Fibroblast of lung (primary cell): ENCODE measurements at regions not wholly inside any gene's neighbourhood (a gene's known extent, or its start where the extent isn't known, plus 50 kb on each side); places are given as distances from the start of the nearest gene placed in this dataset.
A peak's percentile ranks its signal among the peaks of the same experiment; 100 is the strongest.

Experiments
- DNase-seq, 2 donors: peaks; one replicate each; pipeline versions ENCODE4 v3.0.0 to v3.0.0-alpha.2; 2010; ENCODE audit warnings: low read depth in 2 of 2
- H2AFZ ChIP-seq: 2 replicates; pipeline ENCODE4 v1.5.1; 2012; ENCODE audit warnings: low read length, control low read depth, inconsistent platforms
- H3K27ac ChIP-seq: 2 replicates; pipeline ENCODE4 v1.5.1; 2011; ENCODE audit warnings: low read length, control low read depth; ENCODE audit not compliant: insufficient read depth
- H3K27me3 ChIP-seq: 2 replicates; pipeline ENCODE4 v1.5.1; 2011; ENCODE audit warnings: mild to moderate bottlenecking, low read length; ENCODE audit not compliant: control insufficient read depth, insufficient read depth
- H3K36me3 ChIP-seq: 2 replicates; pipeline ENCODE4 v1.5.1; 2011; ENCODE audit warnings: low read length; ENCODE audit not compliant: control insufficient read depth, insufficient read depth
- H3K4me1 ChIP-seq: 2 replicates; pipeline ENCODE4 v1.5.1; 2011; ENCODE audit warnings: low read length; ENCODE audit not compliant: control insufficient read depth, insufficient read depth; ENCODE audit errors: extremely low read depth
- H3K4me2 ChIP-seq: 2 replicates; pipeline ENCODE4 v1.5.1; 2011; ENCODE audit warnings: low read length, control low read depth; ENCODE audit not compliant: insufficient read depth; ENCODE audit errors: extremely low read depth
- H3K4me3 ChIP-seq, 4 experiments: fragments of 200-600 bp in 1 of 4; sonication (generic) in 1 of 4; replicated peaks in 1 of 4; 2 replicates each; pipeline ENCODE4 v1.5.1; 2011 to 2016; ENCODE audit warnings: low read length in 4 of 4, low read depth in 3 of 4, mild to moderate bottlenecking in 3 of 4, control low read depth in 2 of 4, inconsistent platforms in 1 of 4, mixed read lengths in 1 of 4; ENCODE audit not compliant: insufficient read depth in 1 of 4; ENCODE audit errors: control extremely low read depth in 1 of 4
- H3K79me2 ChIP-seq: 2 replicates; pipeline ENCODE4 v1.5.1; 2012; ENCODE audit warnings: mild to moderate bottlenecking, low read length, inconsistent platforms; ENCODE audit not compliant: control insufficient read depth, insufficient read depth
- H3K9ac ChIP-seq: 2 replicates; pipeline ENCODE4 v1.5.1; 2011; ENCODE audit warnings: mild to moderate bottlenecking, low read length, control low read depth; ENCODE audit not compliant: insufficient read depth
- H3K9me3 ChIP-seq: 2 replicates; pipeline ENCODE4 v1.5.1; 2012; ENCODE audit warnings: low read depth, low read length; ENCODE audit not compliant: control insufficient read depth, insufficient read depth
- H4K20me1 ChIP-seq: 2 replicates; pipeline ENCODE4 v1.5.1; 2011; ENCODE audit warnings: low read length; ENCODE audit not compliant: control insufficient read depth, insufficient read depth; ENCODE audit errors: extremely low read depth
- EZH2 ChIP-seq: IDR thresholded peaks from 2 replicates; pipeline ENCODE4 v1.5.1; 2012; ENCODE audit warnings: low read length, control low read depth, mild to moderate bottlenecking; ENCODE audit errors: missing control alignments
- TF ChIP-seq, protein P1 (sequence below), 2 donors: IDR thresholded peaks in 1 of 2; conservative IDR thresholded peaks in 1 of 2; 1 replicate in 1 of 2; 2 replicates in 1 of 2; pipeline ENCODE4 v1.5.1; 2011 to 2012; ENCODE audit warnings: low read length in 2 of 2, control low read depth in 1 of 2, inconsistent platforms in 1 of 2, low read depth in 1 of 2, mild to moderate bottlenecking in 1 of 2

GRCh38 chr2:176457481-176457880, 188.2 kb downstream of the MTX2 start:
- Histone ChIP-seq H3K27me3 (no peaks in the 10 kb centered on the region), H3K27ac (no peak overlapping the region), H3K9ac (no peak overlapping the region), H3K4me3 (no peak overlapping the region), H3K4me1 (no peaks in the 10 kb centered on the region), H3K36me3 (no peaks in the 10 kb centered on the region), H4K20me1 (no peaks in the 10 kb centered on the region), H2AFZ (no peak overlapping the region), H3K79me2 (no peaks in the 10 kb centered on the region), H3K9me3 (no peaks in the 10 kb centered on the region), H3K4me2 (no peak overlapping the region)
- no peak for DNase-seq
- no peak for TF ChIP-seq EZH2
- TF ChIP-seq, protein P1, sequence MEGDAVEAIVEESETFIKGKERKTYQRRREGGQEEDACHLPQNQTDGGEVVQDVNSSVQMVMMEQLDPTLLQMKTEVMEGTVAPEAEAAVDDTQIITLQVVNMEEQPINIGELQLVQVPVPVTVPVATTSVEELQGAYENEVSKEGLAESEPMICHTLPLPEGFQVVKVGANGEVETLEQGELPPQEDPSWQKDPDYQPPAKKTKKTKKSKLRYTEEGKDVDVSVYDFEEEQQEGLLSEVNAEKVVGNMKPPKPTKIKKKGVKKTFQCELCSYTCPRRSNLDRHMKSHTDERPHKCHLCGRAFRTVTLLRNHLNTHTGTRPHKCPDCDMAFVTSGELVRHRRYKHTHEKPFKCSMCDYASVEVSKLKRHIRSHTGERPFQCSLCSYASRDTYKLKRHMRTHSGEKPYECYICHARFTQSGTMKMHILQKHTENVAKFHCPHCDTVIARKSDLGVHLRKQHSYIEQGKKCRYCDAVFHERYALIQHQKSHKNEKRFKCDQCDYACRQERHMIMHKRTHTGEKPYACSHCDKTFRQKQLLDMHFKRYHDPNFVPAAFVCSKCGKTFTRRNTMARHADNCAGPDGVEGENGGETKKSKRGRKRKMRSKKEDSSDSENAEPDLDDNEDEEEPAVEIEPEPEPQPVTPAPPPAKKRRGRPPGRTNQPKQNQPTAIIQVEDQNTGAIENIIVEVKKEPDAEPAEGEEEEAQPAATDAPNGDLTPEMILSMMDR (conservative IDR thresholded peaks at IDR 0.05 in 1 of 2, IDR thresholded peaks at IDR 0.05 in 1 of 2; ENCODE audit: low read depth in 1 of 2, low read length in 2 of 2), result no peak

DNA sequence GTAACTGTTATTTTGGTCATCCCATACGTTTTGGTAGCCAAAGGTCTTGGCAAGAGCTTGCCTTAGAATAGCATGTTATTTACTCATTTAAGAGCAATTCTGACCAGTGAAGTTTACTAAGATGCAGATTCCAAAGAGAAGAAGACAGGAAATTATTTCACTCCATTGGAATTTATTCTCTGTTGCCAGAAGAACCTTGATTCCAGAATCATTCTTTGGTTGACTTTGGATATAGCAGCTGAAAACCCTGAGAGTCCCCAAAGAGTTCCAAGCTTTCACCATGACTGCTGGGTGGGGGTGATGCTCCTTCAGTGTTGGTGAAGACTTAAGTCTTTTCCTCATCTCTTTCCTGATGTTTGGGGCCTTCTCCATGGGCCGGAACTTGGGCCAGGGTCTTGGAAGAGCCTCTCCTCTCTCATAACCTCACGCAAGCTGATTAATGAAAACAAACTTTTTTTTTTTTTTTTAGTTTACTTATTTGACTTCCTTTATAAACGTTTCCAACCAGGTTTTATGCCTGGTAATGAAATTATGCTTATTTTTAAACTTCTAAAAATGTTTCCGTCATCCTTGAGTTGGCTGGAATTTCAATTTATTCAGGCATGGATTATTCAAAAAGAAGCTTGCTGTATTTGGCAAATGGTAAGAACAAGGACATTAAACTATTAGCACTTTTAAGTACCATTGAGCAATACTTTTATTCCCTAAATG, 192.0 kb downstream of the MTX2 start:
- Histone ChIP-seq H3K4me2 (no peak overlapping the region), H3K27ac (no peak overlapping the region), H3K36me3 (no peaks in the 10 kb centered on the region), H3K27me3 (no peaks in the 10 kb centered on the region), H4K20me1 (no peaks in the 10 kb centered on the region), H2AFZ (no peak overlapping the region), H3K4me1 (no peaks in the 10 kb centered on the region), H3K9me3 (no peaks in the 10 kb centered on the region), H3K79me2 (no peaks in the 10 kb centered on the region), H3K4me3 (no peak overlapping the region), H3K9ac (no peak overlapping the region)
- DNase-seq, result peak in 1 of 2 donors; percentile 36
- TF ChIP-seq EZH2, result no peak
- TF ChIP-seq, protein P1 (conservative IDR thresholded peaks at IDR 0.05 in 1 of 2, IDR thresholded peaks at IDR 0.05 in 1 of 2; ENCODE audit: low read depth in 1 of 2, low read length in 2 of 2), result no peak

DNA sequence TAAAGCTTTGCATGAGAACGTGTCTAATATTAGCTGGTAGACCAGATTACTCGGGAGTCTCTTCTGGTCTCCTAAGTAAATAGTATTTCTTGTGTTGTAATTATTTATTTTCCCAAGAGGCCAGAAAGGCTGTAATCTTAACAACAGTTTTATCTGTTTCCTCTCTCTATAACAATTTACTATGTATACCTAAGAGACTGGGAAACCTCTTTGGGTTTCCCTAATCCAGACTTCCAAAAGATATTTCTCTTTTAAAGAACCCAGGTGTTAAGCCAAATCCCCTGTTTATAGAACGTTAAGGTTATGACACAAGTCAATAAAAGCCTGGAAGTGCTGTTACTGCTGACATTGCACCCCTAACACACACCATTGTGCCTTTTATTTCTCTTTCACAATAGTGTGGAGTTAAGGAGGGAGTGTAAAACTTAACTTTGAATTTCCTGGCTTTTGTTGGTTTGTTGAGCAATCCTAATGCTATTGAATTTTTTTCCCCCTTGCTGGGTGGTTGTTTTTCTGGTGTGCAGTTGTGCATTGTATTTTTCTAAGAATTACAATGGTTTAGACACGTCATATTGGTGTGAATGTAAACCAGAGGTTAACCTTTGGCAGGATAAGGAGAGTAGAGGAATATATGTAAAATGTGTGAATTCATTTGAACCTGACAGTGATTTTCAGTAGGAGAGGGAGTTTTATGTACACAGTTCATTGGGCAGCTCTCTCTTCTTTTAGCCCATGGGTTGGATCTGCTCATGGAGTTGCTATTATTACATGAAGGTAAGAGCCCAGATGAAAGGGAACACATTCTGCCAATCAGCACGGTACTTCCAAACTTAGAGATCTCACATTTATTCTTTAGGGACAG, 192.8 kb downstream of the MTX2 start:
- Histone ChIP-seq H4K20me1 (no peaks in the 10 kb centered on the region), H3K27ac (no peak overlapping the region), H3K4me2 (no peak overlapping the region), H3K27me3 (no peaks in the 10 kb centered on the region), H3K4me3 (no peak overlapping the region), H3K4me1 (no peaks in the 10 kb centered on the region), H3K36me3 (no peaks in the 10 kb centered on the region), H3K9me3 (no peaks in the 10 kb centered on the region), H3K9ac (no peak overlapping the region), H3K79me2 (no peaks in the 10 kb centered on the region), H2AFZ (no peak overlapping the region)
- DNase-seq, result peak in 1 of 2 donors; percentile 29
- TF ChIP-seq EZH2, result no peak
- TF ChIP-seq, protein P1 (conservative IDR thresholded peaks at IDR 0.05 in 1 of 2, IDR thresholded peaks at IDR 0.05 in 1 of 2; ENCODE audit: low read depth in 1 of 2, low read length in 2 of 2), result no peak
